NT2/D1 (cell line): ENCODE measurements at regions not wholly inside any gene's neighbourhood (a gene's known extent, or its start where the extent isn't known, plus 50 kb on each side); places are given as distances from the start of the nearest gene placed in this dataset.

Experiments
- SUZ12 ChIP-seq: IDR thresholded peaks from 2 replicates; pipeline ENCODE4 v1.6.1; 2011; ENCODE audit not compliant: insufficient read length, insufficient read depth; ENCODE audit errors: extremely low read depth
- YY1 ChIP-seq: IDR thresholded peaks from 2 replicates; pipeline ENCODE4 v1.6.1; 2011; ENCODE audit not compliant: insufficient read length, insufficient read depth
- ZNF274 ChIP-seq: IDR thresholded peaks from 2 replicates; pipeline ENCODE4 v1.6.1; 2011; ENCODE audit warnings: mild to moderate bottlenecking, low read depth, low read length

DNA sequence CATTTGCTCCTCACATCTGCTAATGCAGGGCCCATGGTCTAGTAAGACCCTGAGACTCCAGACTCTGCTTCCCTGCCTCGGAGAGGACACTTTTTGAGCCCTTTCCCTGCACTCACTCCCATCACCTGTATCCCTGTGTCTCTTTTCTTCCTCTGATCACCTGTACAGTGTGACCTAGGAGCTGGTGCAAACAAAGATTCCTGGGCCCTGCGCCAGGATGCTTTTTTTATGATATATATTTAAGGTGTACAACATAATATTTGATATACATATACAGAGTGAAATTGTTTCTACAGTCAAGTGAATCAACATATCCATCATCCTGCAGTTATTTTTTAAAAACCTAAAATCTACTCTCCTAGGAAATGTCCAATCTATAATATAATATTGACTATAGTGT is 355.4 kb downstream of the MAFB start:
- TF ChIP-seq ZNF274 (no peak), YY1 (no peak), SUZ12 (no peak)
